Activated naive CD4-positive, alpha-beta T cell treated with anti-CD3 and anti-CD28 coated beads, Interleukin-2, amount 10 ng/mL, durations not matched to agents 7 days and 5 days (primary cell): ENCODE measurements at regions not wholly inside any gene's neighbourhood (a gene's known extent, or its start where the extent isn't known, plus 50 kb on each side); places are given as distances from the start of the nearest gene placed in this dataset.

Experiments
- CTCF ChIA-PET: fragments of 350-600 bp; sonication (Branson Sonifier 250); formaldehyde crosslinking; loops from one replicate; lab custom pipeline; 2021; ENCODE audit warnings: antibody characterized with exemption; lab: Charles Lee
- DNase-seq: peaks from one replicate; pipeline ENCODE4 v3.0.0-alpha.2; 2020
- H3K27ac Mint-ChIP-seq: one replicate; pipeline ENCODE4 v1.8.0; 2021; ENCODE audit warnings: mild to moderate bottlenecking, moderate library complexity, mixed read lengths
- H3K27me3 Mint-ChIP-seq: one replicate; pipeline ENCODE4 v1.8.0; 2021; ENCODE audit warnings: mild to moderate bottlenecking, mixed read lengths
- H3K36me3 Mint-ChIP-seq: one replicate; pipeline ENCODE4 v1.8.0; 2021; ENCODE audit warnings: mixed read lengths
- H3K4me1 Mint-ChIP-seq: one replicate; pipeline ENCODE4 v1.8.0; 2021; ENCODE audit warnings: mixed read lengths
- H3K4me3 Mint-ChIP-seq: one replicate; pipeline ENCODE4 v1.8.0; 2021; ENCODE audit warnings: mild to moderate bottlenecking, moderate library complexity, mixed read lengths
- H3K9me3 Mint-ChIP-seq: one replicate; pipeline ENCODE4 v1.8.0; 2021; ENCODE audit warnings: mixed read lengths

DNA sequence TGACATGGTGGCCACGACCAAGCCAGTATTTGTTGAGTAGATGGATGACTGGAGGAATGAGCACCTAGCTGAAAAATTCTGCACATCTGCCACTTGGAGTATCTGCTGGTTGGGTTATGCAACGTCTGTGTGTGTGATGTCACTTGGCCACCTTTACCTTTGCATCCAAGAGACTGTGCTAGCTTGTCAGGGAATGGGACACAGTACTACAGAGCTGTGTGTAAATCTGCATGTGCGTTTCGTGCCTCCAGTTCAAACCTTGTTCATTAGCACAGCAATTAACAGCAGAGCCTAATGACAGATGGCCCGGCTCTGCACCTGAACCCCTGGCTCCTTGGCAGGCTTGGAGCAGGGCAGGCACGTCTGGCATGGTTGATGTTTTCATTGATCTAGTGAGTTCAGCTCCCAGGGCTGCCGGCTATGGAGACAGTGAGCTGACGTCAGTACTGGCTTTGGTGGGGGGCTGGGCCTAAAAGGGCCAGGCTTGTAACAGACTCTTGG is 188.4 kb upstream of the NAV2 start:
- Mint-ChIP-seq H3K4me1 (no peaks in the 10 kb centered on the region), H3K27me3 (peaks cover 8% of the 10 kb centered on the region), H3K36me3 (no peaks in the 10 kb centered on the region), H3K27ac (no peak overlapping the region), H3K4me3 (no peak overlapping the region), H3K9me3 (no peaks in the 10 kb centered on the region)
- DNase-seq, result no peak
- CTCF ChIA-PET, result no interaction called here

GRCh38 chr11:19520681-19521080 is 192.0 kb upstream of the NAV2 start:
- H3K27ac Mint-ChIP-seq, result no peak overlapping the region
- CTCF ChIA-PET, result no interaction called here
- DNase-seq, result no peak
- H3K36me3 Mint-ChIP-seq, result no peaks in the 10 kb centered on the region
- H3K27me3 Mint-ChIP-seq, result peaks cover 10% of the 10 kb centered on the region
- H3K4me3 Mint-ChIP-seq, result no peak overlapping the region
- H3K9me3 Mint-ChIP-seq, result no peaks in the 10 kb centered on the region
- H3K4me1 Mint-ChIP-seq, result no peaks in the 10 kb centered on the region

DNA sequence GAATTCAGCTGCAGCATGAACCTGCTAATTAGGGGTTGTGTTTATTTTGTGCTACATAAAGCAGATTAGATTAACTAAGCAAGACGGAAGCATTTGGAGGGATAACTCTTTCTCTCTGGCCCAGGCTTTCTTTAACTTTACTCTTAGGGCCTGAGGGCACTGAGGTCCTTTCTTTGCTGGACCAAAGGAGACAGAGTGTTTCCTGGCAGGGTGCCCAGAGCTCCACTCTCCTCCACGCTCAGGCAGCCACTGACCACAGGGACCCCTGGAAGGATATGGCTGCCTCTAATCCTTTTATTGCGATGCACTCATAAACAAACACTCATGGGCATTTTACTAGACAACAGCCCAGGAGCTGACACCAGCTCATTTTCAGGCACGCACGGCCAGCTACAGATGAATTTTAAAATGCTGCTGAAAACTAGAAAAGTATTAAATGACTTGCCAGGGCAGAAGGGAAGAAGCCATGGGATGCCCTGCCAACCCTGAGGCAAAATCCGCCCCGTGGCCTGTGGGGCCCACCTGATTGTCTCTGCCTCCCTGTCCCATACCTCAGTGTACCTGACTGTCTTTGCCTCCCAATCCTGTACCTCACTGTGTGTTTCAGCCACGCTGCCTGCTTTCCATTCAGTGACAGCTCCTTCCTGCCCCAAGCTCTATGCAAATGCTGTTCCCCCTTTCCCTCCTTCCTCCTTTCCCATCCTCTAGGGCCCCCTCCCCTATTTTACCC is 192.6 kb upstream of the NAV2 start:
- Mint-ChIP-seq H3K27me3 (peaks cover 9% of the 10 kb centered on the region), H3K27ac (no peak overlapping the region), H3K4me3 (no peak overlapping the region), H3K4me1 (no peaks in the 10 kb centered on the region), H3K36me3 (no peaks in the 10 kb centered on the region), H3K9me3 (no peaks in the 10 kb centered on the region)
- CTCF ChIA-PET, result no interaction called here
- DNase-seq, result no peak

DNA sequence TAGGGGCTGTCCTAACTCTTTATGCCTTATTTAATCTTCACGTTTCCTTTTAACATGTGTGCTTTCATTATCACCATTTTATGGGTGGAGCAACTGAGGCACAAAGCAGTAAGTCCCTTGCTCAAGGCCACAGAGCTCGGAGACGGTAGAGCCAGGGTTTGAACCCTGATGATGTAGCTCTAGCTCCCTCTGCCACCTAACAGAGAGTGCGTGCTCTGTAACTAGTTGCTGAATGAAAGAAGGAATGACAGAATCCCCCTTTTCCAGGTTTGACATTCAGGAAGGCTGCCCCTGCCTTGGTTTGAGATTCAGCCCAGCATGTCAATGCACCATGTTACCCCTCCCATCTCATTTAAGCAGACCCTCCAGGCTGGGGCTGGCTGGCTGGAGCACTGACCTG is 193.3 kb upstream of the NAV2 start:
- H3K36me3 Mint-ChIP-seq, result no peaks in the 10 kb centered on the region
- DNase-seq, result no peak
- H3K27ac Mint-ChIP-seq, result no peak overlapping the region
- CTCF ChIA-PET, result no interaction called here
- peaks cover 12% of the 10 kb centered on the region for H3K27me3 Mint-ChIP-seq
- no peaks in the 10 kb centered on the region for H3K4me1 Mint-ChIP-seq
- no peak overlapping the region for H3K4me3 Mint-ChIP-seq
- H3K9me3 Mint-ChIP-seq, result no peaks in the 10 kb centered on the region

GRCh38 chr11:19513253-19513652 is 199.4 kb upstream of the NAV2 start:
- H3K27me3 Mint-ChIP-seq, result peaks cover 16% of the 10 kb centered on the region

GRCh38 chr11:19512618-19513017 is 200.0 kb upstream of the NAV2 start:
- no peaks in the 10 kb centered on the region for H3K9me3 Mint-ChIP-seq
- no peaks in the 10 kb centered on the region for H3K36me3 Mint-ChIP-seq
- H3K27ac Mint-ChIP-seq, result no peak overlapping the region
- no peak overlapping the region for H3K4me3 Mint-ChIP-seq
- H3K4me1 Mint-ChIP-seq, result no peaks in the 10 kb centered on the region
- H3K27me3 Mint-ChIP-seq, result peaks cover 16% of the 10 kb centered on the region
- DNase-seq, result no peak
- CTCF ChIA-PET, result no interaction called here

More at GRCh38 chr11:19513253-19513652, 199.4 kb upstream of the NAV2 start:
- CTCF ChIA-PET, result no interaction called here
- no peaks in the 10 kb centered on the region for H3K4me1 Mint-ChIP-seq
- H3K27ac Mint-ChIP-seq, result no peak overlapping the region
- no peaks in the 10 kb centered on the region for H3K36me3 Mint-ChIP-seq
- no peak overlapping the region for H3K4me3 Mint-ChIP-seq
- no peak for DNase-seq
- no peaks in the 10 kb centered on the region for H3K9me3 Mint-ChIP-seq

DNA sequence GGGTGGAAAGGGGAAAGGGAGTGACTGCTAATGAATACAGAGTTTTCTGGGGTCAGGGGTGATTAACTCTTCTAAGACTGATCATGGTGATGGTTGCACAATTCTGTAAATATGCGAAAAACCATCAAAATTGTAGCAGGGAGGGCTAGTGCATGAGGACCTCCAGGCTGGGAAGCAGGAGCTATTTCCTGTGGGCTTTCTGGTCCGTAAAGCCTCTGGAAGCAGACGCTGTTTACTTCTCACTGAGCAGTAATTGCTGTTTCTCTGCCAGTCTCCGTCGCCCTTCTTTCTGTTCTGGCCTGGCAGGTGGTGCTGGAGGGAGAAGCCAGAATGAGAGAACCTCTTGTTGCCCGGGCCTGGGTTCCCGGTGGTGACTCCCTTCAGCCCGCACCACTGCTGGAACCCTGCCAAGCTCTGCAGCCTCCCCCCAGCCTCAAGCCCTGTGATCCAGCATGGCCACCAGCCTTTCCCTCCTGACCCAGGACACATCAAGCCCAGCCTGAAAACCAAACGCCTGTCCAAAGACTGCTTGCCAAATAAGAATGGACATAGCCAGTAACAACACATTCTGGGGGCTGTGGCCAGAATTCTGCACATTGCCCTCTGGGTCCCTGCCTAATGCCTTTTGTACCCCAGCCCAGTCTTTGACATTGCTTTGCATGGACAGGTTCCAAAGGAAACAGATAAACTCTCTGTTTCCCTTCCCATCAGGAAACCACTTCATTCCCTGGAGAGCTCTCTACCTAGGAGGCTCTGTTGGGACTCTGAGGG is 201.0 kb upstream of the NAV2 start:
- DNase-seq, result no peak
- Mint-ChIP-seq H3K4me3 (no peak overlapping the region), H3K9me3 (no peaks in the 10 kb centered on the region), H3K27ac (no peak overlapping the region), H3K27me3 (peaks cover 16% of the 10 kb centered on the region), H3K36me3 (no peaks in the 10 kb centered on the region), H3K4me1 (no peaks in the 10 kb centered on the region)
- CTCF ChIA-PET, result no interaction called here

DNA sequence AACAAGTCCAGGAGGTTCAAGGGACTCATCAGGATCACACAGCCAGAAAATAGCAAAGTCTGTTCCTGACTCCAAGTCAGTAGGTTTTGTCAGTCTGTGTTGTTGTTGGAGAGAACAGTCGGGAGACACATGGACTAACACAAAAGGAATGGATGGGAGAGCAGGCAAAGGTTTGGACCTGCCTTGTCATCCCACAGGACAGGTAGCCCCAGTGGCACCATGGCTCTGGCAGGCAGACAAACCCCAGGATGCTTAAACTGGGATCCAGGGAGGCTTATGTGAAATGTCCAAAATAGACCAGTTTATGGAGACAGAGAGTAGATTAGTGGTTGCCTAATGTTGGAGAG is 201.6 kb upstream of the NAV2 start:
- Mint-ChIP-seq H3K4me1 (no peaks in the 10 kb centered on the region), H3K27me3 (peaks cover 16% of the 10 kb centered on the region), H3K36me3 (no peaks in the 10 kb centered on the region), H3K9me3 (no peaks in the 10 kb centered on the region), H3K4me3 (no peak overlapping the region), H3K27ac (no peak overlapping the region)
- CTCF ChIA-PET, result no interaction called here
- DNase-seq, result no peak

DNA sequence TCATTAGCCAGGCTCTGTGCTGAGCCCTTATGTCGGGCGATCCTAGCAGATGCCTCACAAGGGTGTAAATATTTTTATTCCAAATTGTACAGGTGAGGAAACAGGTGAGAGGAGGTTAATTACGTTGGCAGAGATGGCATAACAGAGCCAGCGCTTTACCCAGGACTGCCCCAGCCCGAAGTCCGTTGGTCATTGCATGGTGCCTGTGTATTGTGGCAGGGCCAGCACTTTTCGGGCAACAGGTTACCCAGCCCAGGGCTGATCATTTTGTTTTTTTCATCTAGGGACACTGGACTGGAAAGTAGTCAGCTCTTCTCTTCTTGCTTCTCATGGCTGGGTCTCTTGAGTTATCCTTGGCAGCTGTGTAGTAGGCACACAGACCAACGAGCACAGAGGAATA is 202.2 kb upstream of the NAV2 start:
- H3K4me1 Mint-ChIP-seq, result no peaks in the 10 kb centered on the region
- no peaks in the 10 kb centered on the region for H3K36me3 Mint-ChIP-seq
- H3K9me3 Mint-ChIP-seq, result no peaks in the 10 kb centered on the region
- no peak for DNase-seq
- H3K4me3 Mint-ChIP-seq, result no peak overlapping the region
- H3K27ac Mint-ChIP-seq, result no peak overlapping the region
- H3K27me3 Mint-ChIP-seq, result peaks cover 12% of the 10 kb centered on the region
- CTCF ChIA-PET, result no interaction called here

DNA sequence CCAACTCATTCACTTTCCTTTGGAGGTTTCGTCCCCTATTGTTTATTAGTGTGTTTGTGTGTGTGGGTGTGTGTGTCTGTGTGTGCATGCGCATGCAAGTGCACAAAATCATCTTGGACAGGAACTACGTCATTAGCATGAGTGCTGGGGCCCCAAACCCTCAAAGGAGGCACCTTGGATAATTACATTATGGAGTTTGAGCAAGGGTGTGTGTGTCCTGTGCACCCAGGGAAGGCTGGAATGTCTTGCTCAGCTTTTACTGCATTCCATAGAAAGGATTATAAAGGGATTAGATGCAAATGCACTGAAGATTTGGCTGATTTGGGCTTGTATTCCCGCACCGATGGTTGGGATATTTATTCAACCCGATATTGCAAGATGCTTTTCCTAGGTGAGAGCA is 203.4 kb upstream of the NAV2 start:
- Mint-ChIP-seq H3K27me3 (peaks cover 9% of the 10 kb centered on the region), H3K36me3 (no peaks in the 10 kb centered on the region), H3K4me1 (no peaks in the 10 kb centered on the region), H3K9me3 (no peaks in the 10 kb centered on the region), H3K27ac (no peak overlapping the region), H3K4me3 (no peak overlapping the region)
- CTCF ChIA-PET, result no interaction called here
- DNase-seq, result no peak

GRCh38 chr11:19508165-19508564 is 204.5 kb upstream of the NAV2 start:
- Mint-ChIP-seq H3K27me3 (peaks cover 9% of the 10 kb centered on the region), H3K4me1 (no peaks in the 10 kb centered on the region), H3K27ac (no peak overlapping the region), H3K36me3 (no peaks in the 10 kb centered on the region), H3K9me3 (no peaks in the 10 kb centered on the region), H3K4me3 (no peak overlapping the region)
- CTCF ChIA-PET, result no interaction called here
- DNase-seq, result no peak

DNA sequence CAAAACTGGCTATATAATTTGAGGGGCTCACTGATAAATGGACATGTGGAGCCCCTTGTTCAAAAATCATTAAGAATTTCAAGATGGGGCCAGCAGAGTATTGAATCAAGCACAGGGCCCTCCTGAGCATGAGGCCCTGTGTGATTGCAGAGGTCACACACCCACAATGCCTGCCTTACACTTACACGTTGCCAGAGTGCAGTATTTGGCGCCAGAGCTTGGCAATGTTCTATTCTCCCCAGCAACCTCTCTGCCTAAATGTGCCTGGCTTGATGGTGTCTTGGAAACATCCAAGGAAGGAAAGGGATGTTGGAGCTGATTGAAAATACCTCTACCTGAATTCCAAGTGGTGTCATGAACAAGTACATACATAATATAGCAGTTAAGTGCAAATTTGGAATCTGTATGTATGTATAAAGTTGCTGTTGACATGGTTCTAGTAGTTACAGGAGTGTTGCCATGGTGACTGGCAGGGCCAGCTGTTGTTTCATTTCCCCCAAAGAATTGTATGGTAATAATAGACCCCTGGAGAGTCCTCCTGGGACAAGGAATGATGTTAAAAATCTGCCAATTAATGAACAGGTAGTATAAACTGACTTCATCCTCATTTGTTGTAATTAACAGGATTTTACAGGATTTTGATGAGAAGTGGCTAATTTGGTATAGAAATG is 205.7 kb upstream of the NAV2 start:
- H3K36me3 Mint-ChIP-seq, result no peaks in the 10 kb centered on the region
- no peak overlapping the region for H3K4me3 Mint-ChIP-seq
- no peaks in the 10 kb centered on the region for H3K9me3 Mint-ChIP-seq
- peaks cover 6% of the 10 kb centered on the region for H3K27me3 Mint-ChIP-seq
- no peak for DNase-seq
- H3K4me1 Mint-ChIP-seq, result no peaks in the 10 kb centered on the region
- CTCF ChIA-PET, result no interaction called here
- no peak overlapping the region for H3K27ac Mint-ChIP-seq

GRCh38 chr11:19502691-19503253 is 209.9 kb upstream of the NAV2 start:
- no peak for DNase-seq
- Mint-ChIP-seq H3K4me1 (no peaks in the 10 kb centered on the region), H3K9me3 (no peaks in the 10 kb centered on the region), H3K27me3 (no peaks in the 10 kb centered on the region), H3K27ac (no peak overlapping the region), H3K4me3 (no peak overlapping the region), H3K36me3 (no peaks in the 10 kb centered on the region)
- CTCF ChIA-PET, result no interaction called here

DNA sequence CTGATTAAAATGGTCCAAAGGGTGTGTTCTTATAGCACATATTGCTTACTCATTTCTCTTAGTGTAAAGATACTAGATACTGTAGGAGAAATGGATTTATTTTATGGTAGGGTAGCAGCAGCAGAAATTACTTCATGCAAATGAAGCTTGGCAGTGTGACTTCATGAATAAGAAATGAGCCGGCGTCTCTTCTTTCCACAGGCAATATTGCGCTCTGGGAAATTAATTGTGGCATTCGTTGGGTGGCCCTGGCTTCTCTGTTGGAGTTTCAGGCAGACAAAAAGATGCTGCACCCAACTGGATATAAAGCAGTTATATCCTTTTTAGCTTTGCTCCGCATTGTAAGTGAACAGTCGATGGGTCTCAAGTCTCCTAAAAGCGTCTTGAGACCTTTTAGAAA is 211.0 kb upstream of the NAV2 start:
- Mint-ChIP-seq H3K4me1 (no peaks in the 10 kb centered on the region), H3K4me3 (no peak overlapping the region), H3K27ac (no peak overlapping the region), H3K36me3 (no peaks in the 10 kb centered on the region), H3K9me3 (no peaks in the 10 kb centered on the region), H3K27me3 (no peaks in the 10 kb centered on the region)
- CTCF ChIA-PET, result no interaction called here
- DNase-seq, result no peak
